Stimulated activated CD8-positive, alpha-beta memory T cell treated with anti-CD3 and anti-CD28 coated beads, Interleukin-2, amount 100 ng/mL, for 1 hour (primary cell): ENCODE measurements at regions not wholly inside any gene's neighbourhood (a gene's known extent, or its start where the extent isn't known, plus 50 kb on each side); places are given as distances from the start of the nearest gene placed in this dataset.
"Not testable (repeated sequence)": the region's sequence is repeated elsewhere in the genome, so short reads cannot be mapped to it uniquely, and the experiment has no call there.

ENCODE experiments used
- DNase-seq, 2 donors: peaks; one replicate each; pipeline ENCODE4 v3.0.0-alpha.2; 2020; ENCODE audit warnings: low read depth in 2 of 2

GRCh38 chr4:11860996-11861395 lies 432.3 kb upstream of the HS3ST1 start:
- no peak for DNase-seq

- no peak for DNase-seq
Measured at GRCh38 chr4:11857881-11858280, 429.2 kb upstream of the HS3ST1 start.

GRCh38 chr4:11847167-11847566 lies 418.5 kb upstream of the HS3ST1 start:
- no peak for DNase-seq

GRCh38 chr4:11843927-11844326 lies 415.2 kb upstream of the HS3ST1 start:
- DNase-seq: no peak

GRCh38 chr4:11843340-11843739 lies 414.6 kb upstream of the HS3ST1 start:
- DNase-seq: no peak

GRCh38 chr4:11842620-11843263 lies 414.0 kb upstream of the HS3ST1 start:
- DNase-seq: no peak

- no peak for DNase-seq
Measured at GRCh38 chr4:11839889-11840288, 411.2 kb upstream of the HS3ST1 start.

GRCh38 chr4:11831739-11832138 lies 403.0 kb upstream of the HS3ST1 start:
- no peak for DNase-seq

- no peak for DNase-seq
Measured at GRCh38 chr4:11824566-11824965, 395.9 kb upstream of the HS3ST1 start.

GRCh38 chr4:11821772-11822430 lies 393.2 kb upstream of the HS3ST1 start:
- no peak for DNase-seq

GRCh38 chr4:11817088-11817487 lies 388.4 kb upstream of the HS3ST1 start:
- no peak for DNase-seq

- no peak for DNase-seq
Measured at GRCh38 chr4:11814758-11815157, 386.1 kb upstream of the HS3ST1 start.

- DNase-seq: no peak
Measured at GRCh38 chr4:11813951-11814446, 385.3 kb upstream of the HS3ST1 start.

- not testable (repeated sequence) for DNase-seq
Measured at GRCh38 chr4:11811521-11811920, 382.8 kb upstream of the HS3ST1 start.

GRCh38 chr4:11805842-11806241 lies 377.1 kb upstream of the HS3ST1 start:
- no peak for DNase-seq

GRCh38 chr4:11801466-11802446 lies 373.1 kb upstream of the HS3ST1 start:
- DNase-seq: no peak

GRCh38 chr4:11799196-11799595 lies 370.5 kb upstream of the HS3ST1 start:
- no peak for DNase-seq

- DNase-seq: no peak
Measured at GRCh38 chr4:11791797-11792196, 363.1 kb upstream of the HS3ST1 start.

- DNase-seq: no peak
Measured at GRCh38 chr4:11790230-11790629, 361.5 kb upstream of the HS3ST1 start.

GRCh38 chr4:11783588-11783987 lies 354.9 kb upstream of the HS3ST1 start:
- DNase-seq: no peak

GRCh38 chr4:11782859-11783258 lies 354.2 kb upstream of the HS3ST1 start:
- no peak for DNase-seq

- DNase-seq: no peak
Measured at GRCh38 chr4:11777447-11777846, 348.8 kb upstream of the HS3ST1 start.
